Amygdala (tissue), 56 donors: ENCODE measurements at regions not wholly inside any gene's neighbourhood (a gene's known extent, or its start where the extent isn't known, plus 50 kb on each side); places are given as distances from the start of the nearest gene placed in this dataset.
"Not testable (repeated sequence)": the region's sequence is repeated elsewhere in the genome, so short reads cannot be mapped to it uniquely, and the experiment has no call there.

ENCODE experiments used
- DNase-seq, 56 donors: peaks; one replicate each; lab custom pipeline; 2025; lab: John Stamatoyannopoulos, UW

GRCh38 chr4:84232309-84233095 is 266.6 kb downstream of the NKX6-1 start:
- DNase-seq: no peak

GRCh38 chr4:84231539-84232055 is 267.5 kb downstream of the NKX6-1 start:
- no peak for DNase-seq

GRCh38 chr4:84224522-84224921 is 274.6 kb downstream of the NKX6-1 start:
- no peak for DNase-seq

- DNase-seq: no peak
Measured at GRCh38 chr4:84221704-84222103, 277.4 kb downstream of the NKX6-1 start.

GRCh38 chr4:84220990-84221389 is 278.1 kb downstream of the NKX6-1 start:
- no peak for DNase-seq

- no peak for DNase-seq
Measured at GRCh38 chr4:84219656-84220055, 279.4 kb downstream of the NKX6-1 start.

- DNase-seq: peak in 1 of 56 donors; percentile 0
Measured at GRCh38 chr4:84218031-84218430, 281.1 kb downstream of the NKX6-1 start.

- no peak for DNase-seq
Measured at GRCh38 chr4:84215217-84215616, 283.9 kb downstream of the NKX6-1 start.

GRCh38 chr4:84206226-84206625 is 292.9 kb downstream of the NKX6-1 start:
- not testable (repeated sequence) for DNase-seq

GRCh38 chr4:84189144-84189543 is 309.9 kb downstream of the NKX6-1 start:
- no peak for DNase-seq

- DNase-seq: no peak
Measured at GRCh38 chr4:84179409-84179808, 319.7 kb downstream of the NKX6-1 start.

GRCh38 chr4:84177831-84178542 is 321.1 kb downstream of the NKX6-1 start:
- no peak for DNase-seq

GRCh38 chr4:84176016-84176415 is 323.1 kb downstream of the NKX6-1 start:
- DNase-seq: no peak

GRCh38 chr4:84171871-84172270 is 327.2 kb downstream of the NKX6-1 start:
- no peak for DNase-seq

- DNase-seq: no peak
Measured at GRCh38 chr4:84167564-84167963, 331.5 kb downstream of the NKX6-1 start.

- no peak for DNase-seq
Measured at GRCh38 chr4:84167093-84167492, 332.0 kb downstream of the NKX6-1 start.

GRCh38 chr4:84166486-84166885 is 332.6 kb downstream of the NKX6-1 start:
- DNase-seq: no peak

- no peak for DNase-seq
Measured at GRCh38 chr4:84164201-84164600, 334.9 kb downstream of the NKX6-1 start.

GRCh38 chr4:84159762-84160161 is 339.3 kb downstream of the NKX6-1 start:
- no peak for DNase-seq

- DNase-seq: no peak
Measured at GRCh38 chr4:84158670-84159069, 340.4 kb downstream of the NKX6-1 start.

- DNase-seq: no peak
Measured at GRCh38 chr4:84151574-84151973, 347.5 kb downstream of the NKX6-1 start.

GRCh38 chr4:84150177-84150576 is 348.9 kb downstream of the NKX6-1 start:
- DNase-seq: no peak
